ENCODE measurements at regions not wholly inside any gene's neighbourhood (a gene's known extent, or its start where the extent isn't known, plus 50 kb on each side); places are given as distances from the start of the nearest gene placed in this dataset.
"Not testable (repeated sequence)": the region's sequence is repeated elsewhere in the genome, so short reads cannot be mapped to it uniquely, and the experiment has no call there.

GRCh38 chr14:53626761-53627160 lies 329.9 kb downstream of the BMP4 start:
- Histone ChIP-seq H3K27ac (ENCODE audit: low read depth, low read length) (no peak overlapping the region), H3K4me1 (ENCODE audit: control insufficient read depth in 3 of 3, insufficient read depth in 3 of 3, low read length in 3 of 3) (no peaks in the 10 kb centered on the region), H3K27me3 (ENCODE audit: control insufficient read depth in 3 of 3, insufficient read depth in 3 of 3, low read length in 3 of 3) (no peaks in the 10 kb centered on the region), H3K4me3 (ENCODE audit: low read length in 3 of 3) (no peak overlapping the region), H3K9ac (ENCODE audit: low read depth in 1 of 3, low read length in 3 of 3) (no peak overlapping the region), H3K9me3 (ENCODE audit: control insufficient read depth in 3 of 3, low read length in 3 of 3) (no peaks in the 10 kb centered on the region), H3K36me3 (ENCODE audit: control insufficient read depth in 3 of 3, insufficient read depth in 3 of 3, low read length in 3 of 3) (no peaks in the 10 kb centered on the region)

GRCh38 chr14:53622447-53622846 lies 334.2 kb downstream of the BMP4 start:
- Histone ChIP-seq H3K27me3 (ENCODE audit: control insufficient read depth in 3 of 3, insufficient read depth in 3 of 3, low read length in 3 of 3) (peaks cover 0 to 2% (median 0%) of the 10 kb centered on the region in 3 donors), H3K27ac (ENCODE audit: low read depth, low read length) (no peak overlapping the region), H3K4me1 (ENCODE audit: control insufficient read depth in 3 of 3, insufficient read depth in 3 of 3, low read length in 3 of 3) (peaks cover 0 to 3% (median 2%) of the 10 kb centered on the region in 3 donors), H3K9me3 (ENCODE audit: control insufficient read depth in 3 of 3, low read length in 3 of 3) (no peaks in the 10 kb centered on the region), H3K36me3 (ENCODE audit: control insufficient read depth in 3 of 3, insufficient read depth in 3 of 3, low read length in 3 of 3) (no peaks in the 10 kb centered on the region), H3K9ac (ENCODE audit: low read depth in 1 of 3, low read length in 3 of 3) (no peak overlapping the region), H3K4me3 (ENCODE audit: low read length in 3 of 3) (no peak overlapping the region)

GRCh38 chr14:53621921-53622320 lies 334.7 kb downstream of the BMP4 start:
- Histone ChIP-seq H3K9me3 (ENCODE audit: control insufficient read depth in 3 of 3, low read length in 3 of 3) (no peaks in the 10 kb centered on the region), H3K4me1 (ENCODE audit: control insufficient read depth in 3 of 3, insufficient read depth in 3 of 3, low read length in 3 of 3) (peaks cover 0 to 3% (median 2%) of the 10 kb centered on the region in 3 donors), H3K4me3 (ENCODE audit: low read length in 3 of 3) (no peak overlapping the region), H3K27ac (ENCODE audit: low read depth, low read length) (no peak overlapping the region), H3K27me3 (ENCODE audit: control insufficient read depth in 3 of 3, insufficient read depth in 3 of 3, low read length in 3 of 3) (peaks cover 0 to 2% (median 0%) of the 10 kb centered on the region in 3 donors), H3K9ac (ENCODE audit: low read depth in 1 of 3, low read length in 3 of 3) (no peak overlapping the region), H3K36me3 (ENCODE audit: control insufficient read depth in 3 of 3, insufficient read depth in 3 of 3, low read length in 3 of 3) (no peaks in the 10 kb centered on the region)

- Histone ChIP-seq H3K27ac (ENCODE audit: low read depth, low read length) (no peak overlapping the region), H3K4me3 (ENCODE audit: low read length in 3 of 3) (no peak overlapping the region), H3K27me3 (ENCODE audit: control insufficient read depth in 3 of 3, insufficient read depth in 3 of 3, low read length in 3 of 3) (peaks cover 0 to 2% (median 0%) of the 10 kb centered on the region in 3 donors), H3K9me3 (ENCODE audit: control insufficient read depth in 3 of 3, low read length in 3 of 3) (no peaks in the 10 kb centered on the region), H3K9ac (ENCODE audit: low read depth in 1 of 3, low read length in 3 of 3) (no peak overlapping the region), H3K36me3 (ENCODE audit: control insufficient read depth in 3 of 3, insufficient read depth in 3 of 3, low read length in 3 of 3) (no peaks in the 10 kb centered on the region), H3K4me1 (ENCODE audit: control insufficient read depth in 3 of 3, insufficient read depth in 3 of 3, low read length in 3 of 3) (peaks cover 0 to 3% (median 2%) of the 10 kb centered on the region in 3 donors)
These were observed 335.2 kb downstream of the BMP4 start for GRCh38 chr14:53621433-53621832.

GRCh38 chr14:53620890-53621289 lies 335.7 kb downstream of the BMP4 start:
- no peak overlapping the region for H3K27ac ChIP-seq (ENCODE audit: low read depth, low read length)

GRCh38 chr14:53620317-53620716 lies 336.3 kb downstream of the BMP4 start:
- no peak overlapping the region for H3K27ac ChIP-seq (ENCODE audit: low read depth, low read length)

More at GRCh38 chr14:53620890-53621289, 335.7 kb downstream of the BMP4 start:
- peaks cover 0 to 3% (median 2%) of the 10 kb centered on the region in 3 donors for H3K4me1 ChIP-seq (ENCODE audit: control insufficient read depth in 3 of 3, insufficient read depth in 3 of 3, low read length in 3 of 3)
- no peaks in the 10 kb centered on the region for H3K9me3 ChIP-seq (ENCODE audit: control insufficient read depth in 3 of 3, low read length in 3 of 3)
- no peaks in the 10 kb centered on the region for H3K36me3 ChIP-seq (ENCODE audit: control insufficient read depth in 3 of 3, insufficient read depth in 3 of 3, low read length in 3 of 3)
- peaks cover 0 to 2% (median 0%) of the 10 kb centered on the region in 3 donors for H3K27me3 ChIP-seq (ENCODE audit: control insufficient read depth in 3 of 3, insufficient read depth in 3 of 3, low read length in 3 of 3)
- no peak overlapping the region for H3K4me3 ChIP-seq (ENCODE audit: low read length in 3 of 3)
- no peak overlapping the region for H3K9ac ChIP-seq (ENCODE audit: low read depth in 1 of 3, low read length in 3 of 3)

GRCh38 chr14:53619691-53620231 lies 336.9 kb downstream of the BMP4 start:
- no peak overlapping the region for H3K9ac ChIP-seq (ENCODE audit: low read depth in 1 of 3, low read length in 3 of 3)
- no peak overlapping the region for H3K27ac ChIP-seq (ENCODE audit: low read depth, low read length)
- H3K9me3 ChIP-seq (ENCODE audit: control insufficient read depth in 3 of 3, low read length in 3 of 3): no peaks in the 10 kb centered on the region

More at GRCh38 chr14:53620317-53620716, 336.3 kb downstream of the BMP4 start:
- H3K36me3 ChIP-seq (ENCODE audit: control insufficient read depth in 3 of 3, insufficient read depth in 3 of 3, low read length in 3 of 3): no peaks in the 10 kb centered on the region
- peaks cover 0 to 2% (median 0%) of the 10 kb centered on the region in 3 donors for H3K27me3 ChIP-seq (ENCODE audit: control insufficient read depth in 3 of 3, insufficient read depth in 3 of 3, low read length in 3 of 3)
- no peak overlapping the region for H3K4me3 ChIP-seq (ENCODE audit: low read length in 3 of 3)
- peaks cover 0 to 3% (median 2%) of the 10 kb centered on the region in 3 donors for H3K4me1 ChIP-seq (ENCODE audit: control insufficient read depth in 3 of 3, insufficient read depth in 3 of 3, low read length in 3 of 3)
- no peak overlapping the region for H3K9ac ChIP-seq (ENCODE audit: low read depth in 1 of 3, low read length in 3 of 3)
- no peaks in the 10 kb centered on the region for H3K9me3 ChIP-seq (ENCODE audit: control insufficient read depth in 3 of 3, low read length in 3 of 3)

GRCh38 chr14:53616536-53616935 lies 340.1 kb downstream of the BMP4 start:
- not testable (repeated sequence) for H3K36me3 ChIP-seq (ENCODE audit: control insufficient read depth in 3 of 3, insufficient read depth in 3 of 3, low read length in 3 of 3); H3K9me3 ChIP-seq (ENCODE audit: control insufficient read depth in 3 of 3, low read length in 3 of 3); H3K4me3 ChIP-seq (ENCODE audit: low read length in 3 of 3); H3K27me3 ChIP-seq (ENCODE audit: control insufficient read depth in 3 of 3, insufficient read depth in 3 of 3, low read length in 3 of 3); H3K27ac ChIP-seq (ENCODE audit: low read depth, low read length); H3K4me1 ChIP-seq (ENCODE audit: control insufficient read depth in 3 of 3, insufficient read depth in 3 of 3, low read length in 3 of 3); H3K9ac ChIP-seq (ENCODE audit: low read depth in 1 of 3, low read length in 3 of 3)

More at GRCh38 chr14:53619691-53620231, 336.9 kb downstream of the BMP4 start:
- no peak overlapping the region for H3K4me3 ChIP-seq (ENCODE audit: low read length in 3 of 3)
- no peaks in the 10 kb centered on the region for H3K36me3 ChIP-seq (ENCODE audit: control insufficient read depth in 3 of 3, insufficient read depth in 3 of 3, low read length in 3 of 3)
- H3K27me3 ChIP-seq (ENCODE audit: control insufficient read depth in 3 of 3, insufficient read depth in 3 of 3, low read length in 3 of 3): peaks cover 0 to 2% (median 0%) of the 10 kb centered on the region in 3 donors
- H3K4me1 ChIP-seq (ENCODE audit: control insufficient read depth in 3 of 3, insufficient read depth in 3 of 3, low read length in 3 of 3): peaks cover 0 to 3% (median 2%) of the 10 kb centered on the region in 3 donors

GRCh38 chr14:53615252-53615651 lies 341.4 kb downstream of the BMP4 start:
- Histone ChIP-seq H3K27ac (ENCODE audit: low read depth, low read length) (no peak overlapping the region), H3K9me3 (ENCODE audit: control insufficient read depth in 3 of 3, low read length in 3 of 3) (no peaks in the 10 kb centered on the region), H3K36me3 (ENCODE audit: control insufficient read depth in 3 of 3, insufficient read depth in 3 of 3, low read length in 3 of 3) (no peaks in the 10 kb centered on the region), H3K27me3 (ENCODE audit: control insufficient read depth in 3 of 3, insufficient read depth in 3 of 3, low read length in 3 of 3) (peaks cover 0 to 5% (median 0%) of the 10 kb centered on the region in 3 donors), H3K4me3 (ENCODE audit: low read length in 3 of 3) (no peak overlapping the region), H3K4me1 (ENCODE audit: control insufficient read depth in 3 of 3, insufficient read depth in 3 of 3, low read length in 3 of 3) (peaks cover 0 to 3% (median 2%) of the 10 kb centered on the region in 3 donors), H3K9ac (ENCODE audit: low read depth in 1 of 3, low read length in 3 of 3) (no peak overlapping the region)

GRCh38 chr14:53613404-53614253 lies 343.0 kb downstream of the BMP4 start:
- Histone ChIP-seq H3K4me3 (ENCODE audit: low read length in 3 of 3) (no peak overlapping the region), H3K9me3 (ENCODE audit: control insufficient read depth in 3 of 3, low read length in 3 of 3) (no peaks in the 10 kb centered on the region), H3K36me3 (ENCODE audit: control insufficient read depth in 3 of 3, insufficient read depth in 3 of 3, low read length in 3 of 3) (no peaks in the 10 kb centered on the region), H3K27me3 (ENCODE audit: control insufficient read depth in 3 of 3, insufficient read depth in 3 of 3, low read length in 3 of 3) (peaks cover 0 to 5% (median 0%) of the 10 kb centered on the region in 3 donors), H3K27ac (ENCODE audit: low read depth, low read length) (no peak overlapping the region), H3K4me1 (ENCODE audit: control insufficient read depth in 3 of 3, insufficient read depth in 3 of 3, low read length in 3 of 3) (no peaks in the 10 kb centered on the region), H3K9ac (ENCODE audit: low read depth in 1 of 3, low read length in 3 of 3) (no peak overlapping the region)

Data from skeletal muscle tissue (tissue), 3 donors.